ENCODE measurements at regions not wholly inside any gene's neighbourhood (a gene's known extent, or its start where the extent isn't known, plus 50 kb on each side); places are given as distances from the start of the nearest gene placed in this dataset.

DNA sequence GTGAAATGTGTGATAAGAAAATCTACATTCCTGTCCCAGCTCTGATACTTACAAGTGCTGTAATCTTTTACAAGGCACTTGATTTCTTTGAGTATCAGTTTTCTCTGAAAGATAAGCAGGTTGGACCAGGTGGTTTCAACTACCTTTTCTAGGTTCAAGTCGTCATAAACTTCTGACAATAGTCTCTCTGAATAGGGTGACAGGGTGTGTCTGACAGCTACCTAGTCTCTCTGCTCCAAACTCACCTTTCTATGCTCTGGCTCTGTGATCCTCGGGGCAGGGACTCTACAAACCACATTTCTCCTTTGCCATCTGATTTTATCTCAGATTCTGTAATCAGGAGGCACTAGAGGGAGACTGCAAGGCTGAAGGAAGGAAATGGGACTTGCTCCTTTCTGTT lies 137.7 kb upstream of the SYT1 start:
- no peak overlapping the region for H3K4me3 Mint-ChIP-seq
- no peaks in the 10 kb centered on the region for H3K9me3 ChIP-seq (ENCODE audit: control insufficient read depth in 1 of 2, insufficient read depth in 1 of 2, low read length in 2 of 2)
- ATAC-seq (ENCODE audit: poor library complexity) (no peak), DNase-seq (no peak)
- H3K27ac ChIP-seq (ENCODE audit: low read depth in 1 of 2, low read length in 2 of 2), result no peak overlapping the region
- H3K27me3 ChIP-seq (ENCODE audit: control insufficient read depth in 1 of 2, insufficient read depth in 2 of 2, low read length in 2 of 2), result no peaks in the 10 kb centered on the region
- H3K9me3 Mint-ChIP-seq, result no peaks in the 10 kb centered on the region
- no peaks in the 10 kb centered on the region for H3K27me3 Mint-ChIP-seq
- no peak overlapping the region for H3K27ac Mint-ChIP-seq
- TF ChIP-seq, protein P1, sequence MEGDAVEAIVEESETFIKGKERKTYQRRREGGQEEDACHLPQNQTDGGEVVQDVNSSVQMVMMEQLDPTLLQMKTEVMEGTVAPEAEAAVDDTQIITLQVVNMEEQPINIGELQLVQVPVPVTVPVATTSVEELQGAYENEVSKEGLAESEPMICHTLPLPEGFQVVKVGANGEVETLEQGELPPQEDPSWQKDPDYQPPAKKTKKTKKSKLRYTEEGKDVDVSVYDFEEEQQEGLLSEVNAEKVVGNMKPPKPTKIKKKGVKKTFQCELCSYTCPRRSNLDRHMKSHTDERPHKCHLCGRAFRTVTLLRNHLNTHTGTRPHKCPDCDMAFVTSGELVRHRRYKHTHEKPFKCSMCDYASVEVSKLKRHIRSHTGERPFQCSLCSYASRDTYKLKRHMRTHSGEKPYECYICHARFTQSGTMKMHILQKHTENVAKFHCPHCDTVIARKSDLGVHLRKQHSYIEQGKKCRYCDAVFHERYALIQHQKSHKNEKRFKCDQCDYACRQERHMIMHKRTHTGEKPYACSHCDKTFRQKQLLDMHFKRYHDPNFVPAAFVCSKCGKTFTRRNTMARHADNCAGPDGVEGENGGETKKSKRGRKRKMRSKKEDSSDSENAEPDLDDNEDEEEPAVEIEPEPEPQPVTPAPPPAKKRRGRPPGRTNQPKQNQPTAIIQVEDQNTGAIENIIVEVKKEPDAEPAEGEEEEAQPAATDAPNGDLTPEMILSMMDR (IDR thresholded peaks at IDR 0.05), result no peak
- no peaks in the 10 kb centered on the region for H3K36me3 ChIP-seq (ENCODE audit: insufficient read depth, low read length)
- no peaks in the 10 kb centered on the region for H3K36me3 Mint-ChIP-seq (ENCODE audit: low read depth)
- no peaks in the 10 kb centered on the region for H3K4me1 ChIP-seq (ENCODE audit: insufficient read depth, low read length)
- no peak overlapping the region for H3K4me3 ChIP-seq (ENCODE audit: low read length)
- ChIA-PET CTCF (no interaction called here), POLR2A (no interaction called here)
- intact Hi-C loops (cut with DNase I, micrococcal nuclease), result no loop called here
- no peaks in the 10 kb centered on the region for H3K4me1 Mint-ChIP-seq (ENCODE audit: low read depth)

DNA sequence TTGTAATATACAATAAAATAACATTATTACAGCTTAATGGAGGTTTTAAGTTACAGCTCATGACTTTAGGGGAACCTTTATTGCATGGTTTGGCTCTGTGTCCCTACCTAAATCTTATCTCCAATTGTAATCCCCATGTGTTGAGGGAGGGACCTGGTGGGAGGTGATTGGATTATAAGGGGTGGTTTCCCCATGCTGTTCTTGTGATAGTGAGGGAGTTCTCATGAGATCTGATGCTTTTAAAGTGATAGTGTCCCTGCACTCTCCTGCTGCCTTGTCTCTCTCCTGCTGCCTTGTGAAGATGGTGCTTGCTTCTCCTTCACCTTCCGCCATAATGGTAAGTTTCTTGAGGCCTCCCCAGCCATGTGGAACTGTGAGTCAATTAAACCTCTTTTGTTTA lies 132.1 kb upstream of the SYT1 start:
- H3K4me1 ChIP-seq (ENCODE audit: insufficient read depth, low read length), result no peaks in the 10 kb centered on the region
- POLR2A ChIA-PET, result no interaction called here
- Mint-ChIP-seq H3K36me3 (ENCODE audit: low read depth) (no peaks in the 10 kb centered on the region), H3K4me3 (no peak overlapping the region), H3K27me3 (no peaks in the 10 kb centered on the region), H3K4me1 (ENCODE audit: low read depth) (no peaks in the 10 kb centered on the region), H3K27ac (no peak overlapping the region), H3K9me3 (no peaks in the 10 kb centered on the region)
- no peaks in the 10 kb centered on the region for H3K9me3 ChIP-seq (ENCODE audit: control insufficient read depth in 1 of 2, insufficient read depth in 1 of 2, low read length in 2 of 2)
- no peaks in the 10 kb centered on the region for H3K27me3 ChIP-seq (ENCODE audit: control insufficient read depth in 1 of 2, insufficient read depth in 2 of 2, low read length in 2 of 2)
- intact Hi-C loops (cut with DNase I, micrococcal nuclease), result no loop called here
- DNase-seq (no peak), ATAC-seq (ENCODE audit: poor library complexity) (no peak)
- no peak overlapping the region for H3K4me3 ChIP-seq (ENCODE audit: low read length)
- no peaks in the 10 kb centered on the region for H3K36me3 ChIP-seq (ENCODE audit: insufficient read depth, low read length)
- TF ChIP-seq, protein P1 (IDR thresholded peaks at IDR 0.05), result no peak
- no peak overlapping the region for H3K27ac ChIP-seq (ENCODE audit: low read depth in 1 of 2, low read length in 2 of 2)
- CTCF ChIA-PET, result no interaction called here

DNA sequence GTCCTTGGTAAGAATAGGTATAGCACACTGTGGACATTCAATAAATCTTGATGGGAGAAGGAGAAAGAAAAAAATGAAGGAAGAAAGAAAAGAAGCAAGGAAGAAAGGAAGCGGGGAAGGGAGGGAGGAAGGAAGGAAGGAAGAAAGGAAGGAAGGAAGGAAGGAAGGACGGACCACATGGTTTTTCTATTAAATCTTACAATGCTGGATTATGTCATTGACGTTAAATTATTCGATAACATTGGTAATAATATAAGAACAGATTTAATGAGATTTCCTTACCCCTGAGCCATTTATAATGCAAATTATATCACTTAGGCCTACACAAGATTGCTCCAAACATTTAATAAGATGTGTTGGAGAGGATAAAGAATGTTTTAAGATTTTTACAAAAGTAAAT lies 124.9 kb upstream of the SYT1 start:
- H3K27ac ChIP-seq (ENCODE audit: low read depth in 1 of 2, low read length in 2 of 2), result no peak overlapping the region
- TF ChIP-seq, protein P1 (IDR thresholded peaks at IDR 0.05), result no peak
- POLR2A ChIA-PET, result no interaction called here
- H3K27ac Mint-ChIP-seq, result no peak overlapping the region
- no peaks in the 10 kb centered on the region for H3K9me3 ChIP-seq (ENCODE audit: control insufficient read depth in 1 of 2, insufficient read depth in 1 of 2, low read length in 2 of 2)
- DNase-seq, result no peak
- H3K4me1 Mint-ChIP-seq (ENCODE audit: low read depth), result no peaks in the 10 kb centered on the region
- H3K36me3 ChIP-seq (ENCODE audit: insufficient read depth, low read length), result no peaks in the 10 kb centered on the region
- CTCF ChIA-PET, result no interaction called here
- no peaks in the 10 kb centered on the region for H3K27me3 ChIP-seq (ENCODE audit: control insufficient read depth in 1 of 2, insufficient read depth in 2 of 2, low read length in 2 of 2)
- no peak overlapping the region for H3K4me3 Mint-ChIP-seq
- no peaks in the 10 kb centered on the region for H3K27me3 Mint-ChIP-seq
- no peaks in the 10 kb centered on the region for H3K4me1 ChIP-seq (ENCODE audit: insufficient read depth, low read length)
- intact Hi-C loops (cut with DNase I, micrococcal nuclease), result no loop called here
- ATAC-seq (ENCODE audit: poor library complexity), result no peak
- H3K9me3 Mint-ChIP-seq, result peaks cover 3% of the 10 kb centered on the region
- no peak overlapping the region for H3K4me3 ChIP-seq (ENCODE audit: low read length)
- no peaks in the 10 kb centered on the region for H3K36me3 Mint-ChIP-seq (ENCODE audit: low read depth)
